SU-DHL-6 (cell line): ENCODE measurements at regions not wholly inside any gene's neighbourhood (a gene's known extent, or its start where the extent isn't known, plus 50 kb on each side); places are given as distances from the start of the nearest gene placed in this dataset.

Experiments
- H2AFZ ChIP-seq: fragments of 200-600 bp; sonication (generic); 2 replicates; pipeline ENCODE4 v1.6.1; 2014; ENCODE audit warnings: low read depth, mild to moderate bottlenecking, moderate library complexity, mixed read lengths, antibody characterized with exemption, low read length; ENCODE audit not compliant: severe bottlenecking
- H3F3A ChIP-seq: fragments of 200-600 bp; shearing (Covaris generic); 2 replicates; pipeline ENCODE4 v1.6.0; 2016; ENCODE audit warnings: antibody characterized with exemption, mild to moderate bottlenecking; ENCODE audit not compliant: insufficient read depth
- H3K27ac ChIP-seq: fragments of 200-600 bp; sonication (generic); 2 replicates; pipeline ENCODE4 v1.5.1; 2016; ENCODE audit warnings: low read depth, mild to moderate bottlenecking, low read length, moderate library complexity, mixed read lengths
- H3K27me3 ChIP-seq: fragments of 200-600 bp; sonication (generic), shearing (Covaris generic); 2 replicates; pipeline ENCODE4 v1.6.0; 2014; ENCODE audit warnings: mild to moderate bottlenecking, low read length
- H3K36me3 ChIP-seq: fragments of 200-600 bp; sonication (generic); 2 replicates; pipeline ENCODE4 v1.6.1; 2014; ENCODE audit warnings: mild to moderate bottlenecking, low read length, mixed read lengths
- H3K4me2 ChIP-seq: fragments of 300-600, 200-600 bp; shearing (Covaris generic), sonication (generic); 2 replicates; pipeline ENCODE4 v1.6.0; 2014; ENCODE audit warnings: low read length, low read depth, mild to moderate bottlenecking; ENCODE audit not compliant: poor library complexity, severe bottlenecking
- H3K4me3 ChIP-seq: fragments of 200-600 bp; sonication (generic); 2 replicates; pipeline ENCODE4 v1.5.1; 2014; ENCODE audit warnings: antibody characterized with exemption, low read length, mild to moderate bottlenecking, mixed read lengths; ENCODE audit not compliant: insufficient read depth, poor library complexity, severe bottlenecking
- H3K79me2 ChIP-seq: fragments of 200-600 bp; sonication (generic); 2 replicates; pipeline ENCODE4 v1.6.1; 2014; ENCODE audit warnings: mild to moderate bottlenecking, low read length, moderate library complexity; ENCODE audit not compliant: insufficient read depth
- H3K9ac ChIP-seq: fragments of 200-600 bp; sonication (generic); 2 replicates; pipeline ENCODE4 v1.7.0; 2014; ENCODE audit warnings: mild to moderate bottlenecking, low read length
- H3K9me2 ChIP-seq: fragments of 200-600 bp; sonication (generic); replicated peaks from 2 replicates; pipeline ENCODE4 v1.6.1; 2014; ENCODE audit warnings: low read length; ENCODE audit not compliant: insufficient read depth
- H3K9me3 ChIP-seq: fragments of 200-600 bp; sonication (generic); 2 replicates; pipeline ENCODE4 v1.6.1; 2014; ENCODE audit warnings: low read length, mixed read lengths; ENCODE audit not compliant: insufficient read depth
- H4K20me1 ChIP-seq: fragments of 200-600 bp; sonication (generic); 2 replicates; pipeline ENCODE4 v1.6.1; 2014; ENCODE audit warnings: low read depth, mild to moderate bottlenecking, antibody characterized with exemption, low read length, moderate library complexity, mixed read lengths
- CTCF ChIP-seq: fragments of 200-600 bp; sonication (generic); IDR thresholded peaks from one replicate; pipeline ENCODE4 v1.5.1; 2017; ENCODE audit warnings: antibody characterized with exemption, mild to moderate bottlenecking, low read length, moderate library complexity; ENCODE audit not compliant: insufficient read depth, poor library complexity, severe bottlenecking
- EZH2phosphoT487 ChIP-seq: fragments of 200-600 bp; sonication (generic), shearing (Covaris generic); conservative IDR thresholded peaks from 2 replicates; pipeline ENCODE4 v1.6.1; 2018; ENCODE audit warnings: mild to moderate bottlenecking, antibody characterized with exemption, low read length, moderate library complexity, mixed read lengths

GRCh38 chr2:192410319-192410718, 215.6 kb upstream of the TMEFF2 start:
- H3K9ac ChIP-seq, result no peak overlapping the region
- H3K4me2 ChIP-seq, result no peak overlapping the region
- no peaks in the 10 kb centered on the region for H3K27me3 ChIP-seq
- H3K9me2 ChIP-seq, result no peaks in the 10 kb centered on the region
- no peak overlapping the region for H2AFZ ChIP-seq
- no peak overlapping the region for H3K27ac ChIP-seq
- H3F3A ChIP-seq, result no peaks in the 10 kb centered on the region
- no peaks in the 10 kb centered on the region for H4K20me1 ChIP-seq
- no peaks in the 10 kb centered on the region for H3K79me2 ChIP-seq
- no peaks in the 10 kb centered on the region for H3K9me3 ChIP-seq
- TF ChIP-seq CTCF, result no peak
- no peak for TF ChIP-seq EZH2phosphoT487
- H3K36me3 ChIP-seq, result no peaks in the 10 kb centered on the region
- no peak overlapping the region for H3K4me3 ChIP-seq

GRCh38 chr2:192407692-192408091, 213.0 kb upstream of the TMEFF2 start:
- no peaks in the 10 kb centered on the region for H4K20me1 ChIP-seq
- no peak overlapping the region for H3K4me3 ChIP-seq
- H3K9me2 ChIP-seq, result no peaks in the 10 kb centered on the region
- H2AFZ ChIP-seq, result no peak overlapping the region
- no peaks in the 10 kb centered on the region for H3K36me3 ChIP-seq
- H3K4me2 ChIP-seq, result no peak overlapping the region
- TF ChIP-seq CTCF (no peak), EZH2phosphoT487 (no peak)
- H3K9me3 ChIP-seq, result no peaks in the 10 kb centered on the region
- H3K79me2 ChIP-seq, result no peaks in the 10 kb centered on the region
- no peak overlapping the region for H3K27ac ChIP-seq
- H3K9ac ChIP-seq, result no peak overlapping the region
- no peaks in the 10 kb centered on the region for H3F3A ChIP-seq
- no peaks in the 10 kb centered on the region for H3K27me3 ChIP-seq

GRCh38 chr2:192398236-192398635, 203.5 kb upstream of the TMEFF2 start:
- no peaks in the 10 kb centered on the region for H3F3A ChIP-seq
- no peaks in the 10 kb centered on the region for H3K27me3 ChIP-seq
- no peaks in the 10 kb centered on the region for H4K20me1 ChIP-seq
- no peak overlapping the region for H3K4me3 ChIP-seq
- no peaks in the 10 kb centered on the region for H3K36me3 ChIP-seq
- no peak overlapping the region for H3K4me2 ChIP-seq
- no peak for TF ChIP-seq EZH2phosphoT487
- TF ChIP-seq CTCF, result no peak
- H2AFZ ChIP-seq, result no peak overlapping the region
- H3K27ac ChIP-seq, result no peak overlapping the region
- H3K79me2 ChIP-seq, result no peaks in the 10 kb centered on the region
- H3K9me3 ChIP-seq, result no peaks in the 10 kb centered on the region
- no peak overlapping the region for H3K9ac ChIP-seq
- H3K9me2 ChIP-seq, result no peaks in the 10 kb centered on the region

GRCh38 chr2:192394605-192395004, 199.9 kb upstream of the TMEFF2 start:
- H3K27ac ChIP-seq, result no peak overlapping the region
- H3K9me2 ChIP-seq, result no peaks in the 10 kb centered on the region
- no peaks in the 10 kb centered on the region for H3K9me3 ChIP-seq
- H3K36me3 ChIP-seq, result no peaks in the 10 kb centered on the region
- no peaks in the 10 kb centered on the region for H3K27me3 ChIP-seq
- no peaks in the 10 kb centered on the region for H4K20me1 ChIP-seq
- H3K9ac ChIP-seq, result no peak overlapping the region
- H3K79me2 ChIP-seq, result no peaks in the 10 kb centered on the region
- no peak overlapping the region for H3K4me3 ChIP-seq
- TF ChIP-seq CTCF (no peak), EZH2phosphoT487 (no peak)
- H3F3A ChIP-seq, result no peaks in the 10 kb centered on the region
- H2AFZ ChIP-seq, result no peak overlapping the region
- H3K4me2 ChIP-seq, result no peak overlapping the region
